HG03064 (cell line): ENCODE measurements at regions not wholly inside any gene's neighbourhood (a gene's known extent, or its start where the extent isn't known, plus 50 kb on each side); places are given as distances from the start of the nearest gene placed in this dataset.
A peak's percentile ranks its signal among the peaks of the same experiment; 100 is the strongest.

ENCODE experiments used
- ATAC-seq: cut with Tn5 transposase; IDR thresholded peaks from one replicate; pipeline ENCODE4 v1.9.1; 2021; ENCODE audit warnings: low read depth; ENCODE audit not compliant: unreplicated experiment

DNA sequence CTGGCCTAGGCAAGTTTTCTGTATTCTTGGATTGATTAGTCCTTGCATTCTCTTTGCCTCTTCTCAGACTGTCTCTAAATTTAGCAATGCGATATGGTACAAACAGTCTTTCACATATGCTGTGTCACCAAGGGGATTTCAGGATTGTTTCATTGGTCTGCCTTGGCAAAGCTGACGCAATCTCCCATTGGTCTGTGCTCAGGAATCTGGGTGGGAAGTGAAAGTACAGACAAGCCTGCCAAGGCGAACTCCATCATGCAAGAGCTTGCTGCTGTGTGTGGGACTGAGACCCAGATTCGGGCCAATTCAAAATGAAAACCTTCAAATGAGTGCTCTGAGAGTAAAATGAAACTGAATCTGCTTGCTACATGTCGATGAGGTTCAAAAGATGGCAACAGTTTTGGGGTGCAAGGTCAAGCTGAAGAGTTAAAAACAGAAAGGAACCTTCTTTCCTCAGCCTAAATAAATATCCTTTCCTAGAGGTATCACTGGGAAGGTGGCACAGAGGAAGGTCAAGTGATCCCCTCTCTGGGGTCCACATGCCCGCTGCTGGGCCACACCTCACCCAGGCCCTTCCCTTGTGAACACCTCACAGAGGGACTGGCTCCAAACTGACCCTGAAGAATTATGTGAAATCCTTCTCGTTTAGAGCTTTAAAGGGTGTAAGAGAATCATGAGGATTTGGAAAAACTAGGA, 198.8 kb upstream of the PREP start:
- ATAC-seq = peak; percentile 85

DNA sequence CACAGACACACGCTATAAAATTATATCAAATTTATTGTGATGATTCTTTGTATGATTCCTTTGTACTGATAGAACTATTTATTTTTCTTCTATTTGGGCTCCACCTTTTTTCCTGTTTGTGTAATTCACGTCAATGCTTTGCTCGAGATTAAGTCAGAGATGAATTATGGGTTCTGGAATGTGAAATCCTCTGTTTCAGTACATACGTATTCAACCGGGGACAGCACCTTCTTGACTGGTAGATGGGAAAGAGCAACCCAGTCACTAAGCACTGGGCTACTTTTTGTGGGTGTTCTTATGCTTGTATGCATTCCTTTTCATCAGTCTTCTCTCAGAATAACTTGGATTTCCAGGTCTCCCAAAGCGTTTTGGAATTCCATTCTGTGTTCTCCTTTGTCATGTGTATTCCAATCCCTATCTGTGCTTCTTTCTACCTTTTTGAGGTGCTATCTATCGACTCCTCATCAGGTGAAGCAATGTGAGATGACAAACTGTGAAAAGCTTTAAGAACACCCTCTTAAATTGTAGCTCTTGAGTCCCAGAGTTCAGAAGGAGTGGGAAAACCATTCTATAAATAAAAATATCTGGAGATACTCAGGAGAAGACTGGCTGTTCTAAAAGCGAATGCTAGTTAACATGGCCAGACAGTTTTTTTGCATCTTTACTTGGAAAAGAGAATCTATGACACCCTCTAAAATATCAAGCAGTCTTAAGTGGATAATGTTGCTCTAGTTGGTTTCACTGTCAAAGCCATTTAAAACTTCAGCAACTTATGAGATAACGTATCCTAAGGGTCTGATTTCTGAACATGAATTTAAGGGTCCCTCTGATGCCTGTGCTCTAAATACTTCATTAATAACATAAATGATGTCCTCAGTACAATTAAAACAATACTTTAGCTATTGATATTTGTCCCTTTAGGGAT, 197.7 kb upstream of the PREP start:
- ATAC-seq = no peak

DNA sequence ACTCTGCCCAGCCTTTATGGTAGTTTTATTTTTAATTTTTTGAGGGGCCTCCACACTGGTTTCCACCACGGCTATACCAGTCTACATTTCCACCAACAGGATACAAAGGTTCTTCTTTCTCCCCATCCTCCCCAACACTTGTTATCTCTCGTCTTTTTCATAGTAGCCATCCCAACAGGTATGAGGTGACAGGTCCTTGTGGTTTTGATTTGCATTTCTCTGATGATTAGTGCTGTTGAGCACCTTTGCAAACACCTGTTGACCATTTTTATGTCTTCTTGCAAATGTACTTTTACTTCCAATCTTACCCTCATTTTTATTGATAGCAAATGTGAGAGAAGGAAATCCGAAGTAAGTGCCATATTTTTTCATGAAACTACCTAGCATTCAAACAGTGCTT, 195.4 kb upstream of the PREP start:
- no peak for ATAC-seq

GRCh38 chr6:105596284-105596755, 193.4 kb upstream of the PREP start:
- ATAC-seq = no peak

GRCh38 chr6:105595829-105596228, 192.9 kb upstream of the PREP start:
- no peak for ATAC-seq

DNA sequence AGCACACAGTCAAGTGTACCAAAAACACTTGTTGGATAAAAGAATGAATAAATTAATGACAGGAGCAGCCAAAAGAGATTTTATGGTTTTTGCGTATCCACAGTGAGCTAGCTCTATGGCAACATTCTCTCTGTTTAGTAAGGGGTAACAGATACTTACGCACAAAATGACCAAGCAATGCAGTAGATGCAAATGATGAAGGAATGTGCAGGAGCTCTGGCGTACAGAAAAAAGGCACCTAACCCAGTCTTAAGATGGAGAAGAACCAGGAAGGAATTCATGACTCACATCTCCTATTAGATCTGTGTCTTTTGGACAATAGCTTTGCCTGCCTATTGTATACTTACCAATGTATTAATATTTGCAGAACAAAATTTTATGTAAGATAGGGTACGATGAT, 191.9 kb upstream of the PREP start:
- ATAC-seq = no peak

DNA sequence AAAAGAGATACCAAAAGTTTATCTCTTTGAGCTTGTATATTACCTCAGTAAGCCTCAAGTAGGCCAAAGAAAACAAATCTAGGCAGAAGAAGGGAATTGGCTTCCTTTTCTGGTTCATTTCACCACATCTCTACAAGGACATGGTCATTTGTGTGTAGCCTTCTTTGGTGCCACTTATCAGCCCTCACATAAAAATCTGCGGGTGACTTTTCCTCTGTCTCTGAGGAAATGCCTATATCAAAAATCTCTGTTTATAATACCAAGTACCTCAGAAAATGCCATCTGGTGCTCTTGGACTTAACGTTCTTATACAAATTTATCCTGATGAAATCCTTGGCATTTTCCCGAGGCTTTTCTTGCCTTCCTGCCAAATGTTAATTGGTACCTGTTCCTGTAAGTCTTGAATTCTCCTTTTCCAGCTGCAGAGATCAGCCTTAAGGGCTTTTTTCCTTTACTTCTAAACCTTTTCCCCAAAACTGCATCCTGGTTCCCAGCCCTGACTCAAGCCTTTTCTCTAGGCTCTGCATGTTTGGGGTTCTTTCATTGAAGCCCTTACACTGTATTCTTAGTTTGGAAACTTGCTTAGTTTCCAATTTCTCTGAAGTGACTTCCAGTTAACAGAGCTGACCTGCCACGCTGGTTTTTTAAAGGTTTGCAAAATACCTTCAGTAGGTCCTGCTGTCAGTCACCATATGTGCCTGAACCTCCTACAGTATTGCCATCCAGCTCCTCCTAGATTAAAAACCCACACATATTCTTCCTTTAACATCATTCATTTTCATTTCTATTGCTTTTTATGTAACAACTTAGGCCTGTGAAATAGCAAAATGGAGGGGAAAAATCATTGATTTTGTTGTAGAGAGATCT, 191.2 kb upstream of the PREP start:
- no peak for ATAC-seq

DNA sequence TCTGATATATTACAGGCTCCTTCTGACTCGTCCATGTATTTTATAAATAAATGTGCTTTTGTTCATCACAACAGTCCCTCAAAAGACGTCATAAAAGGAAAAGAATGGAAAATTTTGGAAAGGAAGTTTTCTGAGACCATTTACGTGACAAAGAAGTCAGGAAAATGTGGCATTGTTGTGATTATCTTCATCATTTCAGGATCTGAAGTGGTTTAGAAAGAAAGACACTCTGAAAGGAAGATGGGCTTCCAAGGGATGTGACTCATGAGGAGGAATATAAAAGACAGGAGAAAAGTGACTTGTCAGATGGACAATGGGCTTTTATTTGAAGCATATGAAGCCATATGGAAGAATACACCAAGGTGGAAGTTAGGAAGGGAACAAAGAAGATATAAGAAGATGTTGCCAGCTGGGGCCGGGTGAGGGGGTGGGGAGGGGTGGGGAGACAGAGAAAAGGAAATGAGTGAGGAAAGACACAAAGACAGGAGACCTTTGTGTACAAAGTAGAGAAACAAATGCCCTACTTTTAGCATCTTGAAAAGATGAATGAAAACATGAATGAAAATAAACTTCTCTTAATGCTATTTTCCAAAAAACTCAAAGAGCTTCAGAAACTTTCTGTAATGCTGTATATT, 190.3 kb upstream of the PREP start:
- no peak for ATAC-seq

- no peak for ATAC-seq
Observed at GRCh38 chr6:105592329-105592728, 189.4 kb upstream of the PREP start.

- peak; percentile 86 for ATAC-seq
Observed at GRCh38 chr6:105591053-105591452, 188.2 kb upstream of the PREP start.

GRCh38 chr6:105588123-105588710, 185.3 kb upstream of the PREP start:
- ATAC-seq = no peak

DNA sequence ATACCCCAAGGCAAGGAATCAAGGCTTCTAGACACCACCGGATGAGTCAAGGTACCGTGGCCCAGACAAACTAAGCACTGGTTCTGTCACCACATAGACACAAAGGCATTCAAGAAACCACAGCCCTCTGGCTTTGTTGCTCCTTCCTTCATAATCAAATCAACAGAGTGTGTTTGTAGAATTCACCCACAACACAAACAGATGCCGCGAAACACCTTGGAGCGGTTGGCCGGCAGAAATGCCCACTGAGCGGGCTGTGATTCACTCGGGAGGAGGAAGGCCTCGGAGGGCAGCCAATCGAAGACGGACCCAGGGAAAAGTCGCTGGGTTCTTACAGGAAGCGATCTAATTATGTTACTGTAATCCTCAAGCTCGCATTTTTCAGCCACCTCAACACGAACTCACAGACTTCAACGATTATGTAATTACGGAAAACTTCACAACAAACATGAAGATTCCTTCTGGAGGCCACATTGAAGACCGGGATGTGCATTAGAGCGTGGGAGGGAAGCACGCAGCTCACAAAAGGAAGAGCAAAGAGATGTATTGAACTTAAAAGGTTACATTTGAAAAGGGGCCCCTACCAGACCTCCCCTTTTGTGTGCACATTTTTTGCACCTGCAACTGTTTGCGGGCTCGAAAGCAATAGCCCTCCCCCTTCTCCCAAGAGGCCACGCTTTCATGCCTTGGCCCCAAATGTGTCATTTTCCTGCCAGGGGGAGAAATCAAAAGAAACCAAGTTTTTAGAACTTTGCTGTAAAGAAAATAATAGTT, 184.7 kb upstream of the PREP start:
- ATAC-seq = no peak

DNA sequence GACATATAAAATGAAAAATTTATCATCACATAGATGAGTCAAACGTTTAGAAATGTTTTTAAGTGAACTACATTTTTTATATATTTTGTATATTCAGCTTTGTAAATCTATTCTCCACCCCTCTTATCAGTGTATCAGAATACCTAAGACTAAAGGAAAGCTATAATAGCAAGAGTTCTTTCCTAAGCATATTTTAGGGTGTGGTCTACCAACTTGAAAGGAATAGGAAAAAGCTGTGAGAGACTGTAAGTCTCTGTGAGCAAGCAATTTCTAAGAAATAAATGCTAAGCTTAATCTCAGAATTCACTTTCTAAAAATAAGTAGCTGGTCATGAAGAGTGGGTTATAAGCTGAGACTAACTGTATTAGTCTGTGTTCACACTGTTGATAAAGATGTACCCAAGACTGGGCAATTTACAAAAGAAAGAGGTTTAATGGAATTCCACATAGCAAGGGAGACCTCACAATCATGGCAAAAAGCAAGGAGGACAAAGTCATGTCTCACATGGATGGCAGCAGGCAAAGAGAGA, 175.4 kb upstream of the PREP start:
- ATAC-seq = no peak

DNA sequence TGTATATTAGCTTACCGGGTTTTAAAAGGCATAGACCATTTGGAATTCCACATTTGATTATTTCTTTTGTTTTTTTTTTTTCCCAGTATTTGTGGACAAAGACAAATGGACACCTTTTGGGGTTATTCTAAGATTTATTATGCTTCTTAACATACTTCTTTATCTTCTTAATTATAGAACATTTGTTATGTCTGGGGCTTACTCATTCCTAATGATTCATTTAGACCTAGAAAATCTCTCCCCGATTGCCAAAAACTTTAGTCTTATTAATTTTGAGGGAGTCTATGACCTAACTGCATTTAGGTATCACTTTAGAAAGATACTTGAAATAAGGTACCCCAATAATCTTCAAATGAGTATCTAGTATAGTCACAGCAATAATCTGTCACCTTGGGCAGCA, 170.7 kb upstream of the PREP start:
- no peak for ATAC-seq

GRCh38 chr6:105573138-105573537, 170.3 kb upstream of the PREP start:
- no peak for ATAC-seq

- no peak for ATAC-seq
Observed at GRCh38 chr6:105570416-105570815, 167.5 kb upstream of the PREP start.

- no peak for ATAC-seq
Observed at GRCh38 chr6:105569706-105570105, 166.8 kb upstream of the PREP start.

DNA sequence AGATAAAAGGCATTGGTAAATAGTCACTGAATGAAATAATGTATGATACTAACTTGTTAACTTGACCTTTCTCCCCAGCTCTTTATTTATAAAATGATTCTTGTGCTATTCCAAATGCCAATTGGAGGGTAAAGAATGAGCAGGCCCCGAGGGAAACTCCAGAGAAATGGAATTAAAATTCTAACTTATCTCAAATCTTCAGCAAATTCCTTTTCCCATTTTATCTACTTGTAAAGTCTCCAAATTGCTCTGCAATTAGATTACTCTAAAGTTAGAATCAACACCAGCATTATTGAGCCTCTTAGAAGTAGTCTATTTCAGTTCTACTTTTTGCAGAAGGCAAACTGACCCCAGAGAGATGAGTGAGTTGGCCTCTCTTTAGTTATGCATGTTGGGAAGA, 165.9 kb upstream of the PREP start:
- no peak for ATAC-seq

GRCh38 chr6:105568142-105568541, 165.3 kb upstream of the PREP start:
- ATAC-seq = no peak
